Breast epithelium (tissue), 4 donors: ENCODE measurements at regions not wholly inside any gene's neighbourhood (a gene's known extent, or its start where the extent isn't known, plus 50 kb on each side); places are given as distances from the start of the nearest gene placed in this dataset.
"Not testable (repeated sequence)": the region's sequence is repeated elsewhere in the genome, so short reads cannot be mapped to it uniquely, and the experiment has no call there.

Source experiments
- DNase-seq, 2 donors: peaks; one replicate each; pipeline ENCODE4 v3.0.0-alpha.2; 2019; ENCODE audit warnings: low spot score in 2 of 2
- H3K27ac ChIP-seq, 2 donors: fragments of 200-600 bp; sonication (generic) in 1 of 2; one replicate each; pipeline ENCODE4 v1.5.1; 2016 to 2019; ENCODE audit warnings: mild to moderate bottlenecking in 1 of 2
- H3K27me3 ChIP-seq, 2 donors: fragments of 200-600 bp; sonication (generic) in 1 of 2; one replicate each; pipeline versions ENCODE4 v1.5.1 to v1.6.0; 2017 to 2019; ENCODE audit warnings: control low read depth in 1 of 2, mild to moderate bottlenecking in 1 of 2
- H3K36me3 ChIP-seq: fragments of 200-600 bp; one replicate; pipeline ENCODE4 v1.5.1; 2019
- H3K4me1 ChIP-seq, 2 donors: fragments of 200-600 bp; sonication (generic); one replicate each; pipeline ENCODE4 v1.5.1; 2016 to 2019; ENCODE audit warnings: control low read depth in 1 of 2
- H3K4me3 ChIP-seq, 3 donors: fragments of 200-600 bp; sonication (generic); 1 replicate in 2 of 3; 2 replicates in 1 of 3; pipeline ENCODE4 v1.5.1; 2016 to 2019; ENCODE audit warnings: mild to moderate bottlenecking in 3 of 3, moderate library complexity in 2 of 3
- H3K9me3 ChIP-seq, 2 donors: fragments of 200-600 bp; sonication (generic) in 1 of 2; one replicate each; pipeline ENCODE4 v1.5.1; 2016 to 2019; ENCODE audit warnings: control low read depth in 1 of 2
- POLR2A ChIP-seq: fragments of 450-650 bp; IDR thresholded peaks from one replicate; pipeline ENCODE4 v1.6.1; 2016; ENCODE audit warnings: antibody characterized with exemption, mild to moderate bottlenecking, moderate library complexity
- POLR2AphosphoS5 ChIP-seq, 3 donors: sonication (generic); formaldehyde crosslinking; IDR thresholded peaks; one replicate each; pipeline ENCODE4 v1.6.1; 2017; ENCODE audit warnings: antibody characterized with exemption in 3 of 3
- intact Hi-C: fragments of 100-400 bp; cut with DNase I; formaldehyde crosslinking; loops from one replicate; pipeline ENCODE4 v1.15.1; 2023; ENCODE audit warnings: low total_unique reads
- TF ChIP-seq, protein P1 (sequence below), 3 donors: fragments of 450-650 bp; IDR thresholded peaks; one replicate each; pipeline ENCODE4 v1.5.1; 2016 to 2017; ENCODE audit warnings: antibody characterized with exemption in 3 of 3, mild to moderate bottlenecking in 3 of 3, moderate library complexity in 3 of 3

DNA sequence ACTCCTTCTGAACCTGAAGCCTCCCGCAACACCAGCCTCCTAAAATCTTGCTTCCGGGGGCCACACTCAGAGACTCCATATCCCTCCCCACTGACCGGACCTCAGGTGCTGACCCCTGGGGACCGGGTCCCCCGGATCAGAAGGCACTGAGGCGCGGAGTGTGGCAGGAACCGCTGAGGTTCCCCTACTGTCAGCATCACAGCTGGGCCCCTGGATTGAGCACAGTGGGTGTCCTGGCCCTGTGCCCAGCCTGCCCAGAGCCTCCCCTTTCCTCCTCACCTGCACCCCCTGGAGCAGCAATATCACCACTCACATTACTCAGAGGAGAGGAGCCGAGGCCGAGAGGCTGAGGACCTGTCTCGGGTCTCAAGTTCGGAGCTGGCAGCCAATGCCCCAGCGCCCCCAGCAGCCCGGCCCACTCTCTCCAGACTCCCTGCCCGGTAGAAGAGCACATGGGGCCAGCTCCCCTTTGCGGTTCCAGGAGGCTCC lies 101.2 kb upstream of the EIF5 start:
- H3K4me3 ChIP-seq, result no peak overlapping the region

GRCh38 chr14:103233328-103233727 lies 100.7 kb upstream of the EIF5 start:
- intact Hi-C loops, result no loop called here
- no peaks in the 10 kb centered on the region for H3K36me3 ChIP-seq
- H3K4me1 ChIP-seq, result no peaks in the 10 kb centered on the region
- H3K4me3 ChIP-seq, result no peak overlapping the region
- H3K27me3 ChIP-seq, result no peaks in the 10 kb centered on the region
- TF ChIP-seq POLR2AphosphoS5 (IDR thresholded peaks at IDR 0.05), result no peak
- TF ChIP-seq, protein P1, sequence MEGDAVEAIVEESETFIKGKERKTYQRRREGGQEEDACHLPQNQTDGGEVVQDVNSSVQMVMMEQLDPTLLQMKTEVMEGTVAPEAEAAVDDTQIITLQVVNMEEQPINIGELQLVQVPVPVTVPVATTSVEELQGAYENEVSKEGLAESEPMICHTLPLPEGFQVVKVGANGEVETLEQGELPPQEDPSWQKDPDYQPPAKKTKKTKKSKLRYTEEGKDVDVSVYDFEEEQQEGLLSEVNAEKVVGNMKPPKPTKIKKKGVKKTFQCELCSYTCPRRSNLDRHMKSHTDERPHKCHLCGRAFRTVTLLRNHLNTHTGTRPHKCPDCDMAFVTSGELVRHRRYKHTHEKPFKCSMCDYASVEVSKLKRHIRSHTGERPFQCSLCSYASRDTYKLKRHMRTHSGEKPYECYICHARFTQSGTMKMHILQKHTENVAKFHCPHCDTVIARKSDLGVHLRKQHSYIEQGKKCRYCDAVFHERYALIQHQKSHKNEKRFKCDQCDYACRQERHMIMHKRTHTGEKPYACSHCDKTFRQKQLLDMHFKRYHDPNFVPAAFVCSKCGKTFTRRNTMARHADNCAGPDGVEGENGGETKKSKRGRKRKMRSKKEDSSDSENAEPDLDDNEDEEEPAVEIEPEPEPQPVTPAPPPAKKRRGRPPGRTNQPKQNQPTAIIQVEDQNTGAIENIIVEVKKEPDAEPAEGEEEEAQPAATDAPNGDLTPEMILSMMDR (IDR thresholded peaks at IDR 0.05), result no peak
- no peak for TF ChIP-seq POLR2A
- H3K9me3 ChIP-seq, result peaks cover 0 to 3% of the 10 kb centered on the region in 2 donors
- no peak for DNase-seq
- H3K27ac ChIP-seq, result no peak overlapping the region

More for the DNA sequence above, 101.2 kb upstream of the EIF5 start:
- no peak for DNase-seq
- Histone ChIP-seq H3K9me3 (no peaks in the 10 kb centered on the region), H3K27ac (no peak overlapping the region), H3K27me3 (no peaks in the 10 kb centered on the region), H3K36me3 (no peaks in the 10 kb centered on the region), H3K4me1 (no peaks in the 10 kb centered on the region)
- intact Hi-C loops, result no loop called here
- no peak for TF ChIP-seq POLR2AphosphoS5 (IDR thresholded peaks at IDR 0.05)
- no peak for TF ChIP-seq POLR2A
- TF ChIP-seq, protein P1 (IDR thresholded peaks at IDR 0.05), result no peak

DNA sequence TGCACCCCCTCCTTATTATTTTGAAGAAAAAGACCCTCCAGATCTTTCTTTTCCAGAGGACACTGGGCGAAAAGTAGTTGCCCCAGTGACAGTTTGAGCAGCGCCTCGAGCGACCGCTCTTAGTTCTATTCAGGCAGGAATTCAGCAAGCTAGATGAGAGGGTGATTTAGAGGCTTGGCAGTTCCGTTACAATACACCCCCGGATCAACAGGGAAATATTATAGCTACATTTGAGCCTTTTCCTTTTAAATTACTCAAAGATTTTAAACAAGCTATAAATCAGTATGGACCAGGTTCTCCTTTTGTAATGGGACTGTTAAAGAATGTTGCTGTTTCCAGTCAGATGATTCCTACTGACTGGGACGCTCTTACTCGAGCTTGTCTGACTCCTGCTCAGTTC lies 99.2 kb upstream of the EIF5 start:
- DNase-seq, H3K36me3 ChIP-seq, H3K27me3 ChIP-seq, H3K4me3 ChIP-seq, H3K4me1 ChIP-seq, H3K27ac ChIP-seq, intact Hi-C loops: not testable (repeated sequence)
- H3K9me3 ChIP-seq, result peaks cover 13 to 17% of the 10 kb centered on the region in 2 donors

- H3K4me3 ChIP-seq, DNase-seq, H3K36me3 ChIP-seq, H3K27me3 ChIP-seq, H3K4me1 ChIP-seq, intact Hi-C loops: not testable (repeated sequence)
- H3K27ac ChIP-seq, result peak overlapping the region in 1 of 2 donors; percentile 7
- peaks cover 13 to 17% of the 10 kb centered on the region in 2 donors for H3K9me3 ChIP-seq
Observed at GRCh38 chr14:103235506-103235905, 98.5 kb upstream of the EIF5 start.

DNA sequence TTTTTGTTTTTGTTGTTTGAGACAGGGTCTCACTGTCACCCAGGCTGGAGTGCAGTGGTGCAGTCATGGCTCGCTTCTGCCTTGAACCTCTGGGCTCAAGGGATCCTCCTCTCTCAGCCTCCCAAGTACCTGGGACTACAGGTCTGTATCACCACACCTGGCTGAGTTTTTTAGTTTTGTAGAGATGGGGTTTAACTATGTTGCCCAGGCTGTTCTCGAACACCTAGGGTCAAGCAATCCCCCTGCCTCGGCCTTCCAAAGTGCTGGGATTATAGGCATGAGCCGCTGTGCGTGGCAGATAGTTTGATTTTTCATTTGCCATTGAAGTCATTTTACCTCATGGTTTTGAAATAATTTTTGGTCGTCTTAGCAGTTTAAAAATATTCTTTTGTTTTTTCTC lies 94.3 kb upstream of the EIF5 start:
- H3K4me3 ChIP-seq, result no peak overlapping the region
- H3K36me3 ChIP-seq, result no peaks in the 10 kb centered on the region
- no peaks in the 10 kb centered on the region for H3K4me1 ChIP-seq
- no peak for DNase-seq
- H3K9me3 ChIP-seq, result peaks cover 13 to 17% of the 10 kb centered on the region in 2 donors
- intact Hi-C loops, result no loop called here
- H3K27ac ChIP-seq, result no peak overlapping the region
- no peaks in the 10 kb centered on the region for H3K27me3 ChIP-seq
- TF ChIP-seq POLR2AphosphoS5 (IDR thresholded peaks at IDR 0.05) (no peak), POLR2A (no peak)
- TF ChIP-seq, protein P1 (IDR thresholded peaks at IDR 0.05), result no peak

DNA sequence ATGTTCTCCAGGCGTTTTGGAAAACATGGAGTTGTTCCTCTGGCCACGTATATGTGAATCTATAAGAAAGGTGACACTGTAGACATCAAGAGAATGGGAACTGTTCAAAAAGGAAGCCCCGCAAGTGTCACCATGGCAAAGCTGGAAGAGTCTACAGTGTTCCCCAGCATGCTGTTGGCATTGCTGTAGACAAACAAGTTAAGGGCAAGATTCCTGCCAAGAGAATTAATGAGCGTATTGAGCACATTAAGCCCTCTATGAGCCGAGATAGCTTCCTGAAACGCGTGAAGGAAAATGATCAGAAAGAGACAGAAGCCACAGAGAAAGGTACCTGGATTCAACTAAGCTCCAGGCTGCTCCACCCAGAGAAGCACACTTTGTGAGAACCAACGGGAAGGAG lies 92.5 kb upstream of the EIF5 start:
- Histone ChIP-seq H3K36me3 (no peaks in the 10 kb centered on the region), H3K27ac (no peak overlapping the region), H3K4me1 (no peaks in the 10 kb centered on the region), H3K9me3 (peaks cover 13 to 17% of the 10 kb centered on the region in 2 donors), H3K27me3 (no peaks in the 10 kb centered on the region), H3K4me3 (no peak overlapping the region)
- TF ChIP-seq, protein P1 (IDR thresholded peaks at IDR 0.05), result no peak
- TF ChIP-seq POLR2A (no peak), POLR2AphosphoS5 (IDR thresholded peaks at IDR 0.05) (no peak)
- DNase-seq, result no peak
- intact Hi-C loops, result no loop called here
